K562 (cell line): ENCODE measurements at regions not wholly inside any gene's neighbourhood (a gene's known extent, or its start where the extent isn't known, plus 50 kb on each side); places are given as distances from the start of the nearest gene placed in this dataset.
A peak's percentile ranks its signal among the peaks of the same experiment; 100 is the strongest.

Experiments used
- ATAC-seq: fragments of 200-7000 bp; cut with Tn5 transposase; 3 replicates; pipeline ENCODE4 v1.9.1; 2020; ENCODE audit warnings: moderate library complexity
- BruUV-seq: library from RNA; stranded (reverse); fragments of 400-500 nt; replicated peaks from 2 replicates; lab custom pipeline; 2021; lab: Mats Ljungman, UMichigan
- CTCF ChIA-PET: fragments of 300-600 bp; formaldehyde crosslinking; extraction: SDS; loops from one replicate; lab custom pipeline; 2021; ENCODE audit warnings: low intra/inter-chr PET ratio; lab: Yijun Ruan, JAX
- POLR2A ChIA-PET: fragments of 300-600, 350-650 bp; sonication (Branson Sonifier 250); formaldehyde crosslinking; extraction: SDS; loops from one replicate; lab custom pipeline; 2021; ENCODE audit warnings: antibody characterized with exemption, inconsistent platforms; lab: Yijun Ruan, JAX
- DNase-seq, 4 experiments: peaks; one replicate each; pipeline versions ENCODE4 v3.0.0 to v3.0.0-alpha.2; 2011 to 2018; ENCODE audit warnings: low spot score in 3 of 4, mixed read lengths in 3 of 4; ENCODE audit errors: extremely low read depth in 1 of 4
- FAIRE-seq: peaks from 2 replicates; lab custom pipeline; 2011; peaks lifted over from hg19 to GRCh38; lab: Jason Lieb, UNC
- H2AFZ ChIP-seq: 2 replicates; pipeline ENCODE4 v1.6.0; 2011; ENCODE audit warnings: low read depth, low read length, control low read depth, inconsistent platforms
- H3K27ac ChIP-seq: fragments of 200-600 bp; 3 replicates; pipeline ENCODE4 v1.8.0; 2011; ENCODE audit warnings: low read depth, mild to moderate bottlenecking, control low read depth, inconsistent platforms, low read length, moderate library complexity, mixed read lengths; ENCODE audit errors: extremely low read depth
- H3K27me3 ChIP-seq, 2 experiments: fragments of 300-600 bp in 1 of 2; 2 replicates in 1 of 2; 3 replicates in 1 of 2; pipeline versions ENCODE4 v1.6.0 to v1.8.0; 2011; ENCODE audit warnings: inconsistent platforms in 2 of 2, low read length in 2 of 2, mild to moderate bottlenecking in 1 of 2, mixed read lengths in 1 of 2, moderate library complexity in 1 of 2; ENCODE audit not compliant: control insufficient read depth in 2 of 2, insufficient read depth in 2 of 2
- H3K36me3 ChIP-seq: fragments of 300-600 bp; 3 replicates; pipeline ENCODE4 v1.8.0; 2011; ENCODE audit warnings: mild to moderate bottlenecking, low read length, inconsistent platforms; ENCODE audit not compliant: control insufficient read depth, insufficient read depth
- H3K4me1 ChIP-seq, 2 experiments: fragments of 200-600 bp in 1 of 2; replicated peaks in 1 of 2; 2 replicates in 1 of 2; 3 replicates in 1 of 2; pipeline versions ENCODE4 v1.5.1 to v1.8.0; 2011; ENCODE audit warnings: inconsistent platforms in 2 of 2, low read length in 2 of 2, mild to moderate bottlenecking in 1 of 2, mixed read lengths in 1 of 2, moderate library complexity in 1 of 2; ENCODE audit not compliant: control insufficient read depth in 2 of 2, insufficient read depth in 2 of 2
- H3K4me2 ChIP-seq: 2 replicates; pipeline ENCODE4 v1.6.1; 2011; ENCODE audit warnings: low read length, control low read depth, inconsistent platforms, mixed read lengths; ENCODE audit not compliant: insufficient read depth
- H3K4me3 ChIP-seq: fragments of 200-600 bp; sonication (generic), shearing (Covaris generic); 2 replicates; pipeline ENCODE4 v1.5.1; 2016; ENCODE audit warnings: control low read depth, inconsistent platforms
- H3K79me2 ChIP-seq: fragments of 200-600 bp; 3 replicates; pipeline ENCODE4 v1.8.0; 2011; ENCODE audit warnings: low read length, inconsistent platforms; ENCODE audit not compliant: control insufficient read depth, insufficient read depth
- H3K9ac ChIP-seq, 2 experiments: 2 replicates each; pipeline versions ENCODE4 v1.6.0 to v1.6.1; 2011; ENCODE audit warnings: low read depth in 2 of 2, low read length in 2 of 2, control low read depth in 1 of 2, inconsistent platforms in 1 of 2, mild to moderate bottlenecking in 1 of 2, mixed read lengths in 1 of 2; ENCODE audit not compliant: insufficient read depth in 1 of 2
- H3K9me1 ChIP-seq: one replicate; pipeline ENCODE4 v1.6.0; 2011; ENCODE audit warnings: inconsistent platforms, mild to moderate bottlenecking, low read length, moderate library complexity; ENCODE audit not compliant: control insufficient read depth, insufficient read depth
- H3K9me3 ChIP-seq: replicated peaks from 2 replicates; pipeline ENCODE4 v1.5.1; 2011; ENCODE audit warnings: low read depth, low read length, inconsistent platforms; ENCODE audit not compliant: control insufficient read depth, insufficient read depth
- H4K20me1 ChIP-seq: replicated peaks from 2 replicates; pipeline ENCODE4 v1.6.1; 2011; ENCODE audit warnings: low read length, inconsistent platforms, mixed read lengths; ENCODE audit not compliant: control insufficient read depth, insufficient read depth
- BCLAF1 ChIP-seq, 2 experiments: fragments of 450-650 bp in 1 of 2; IDR thresholded peaks; 2 replicates each; pipeline ENCODE4 v1.6.1; 2011 to 2017; ENCODE audit warnings: low read depth in 2 of 2, antibody characterized with exemption in 1 of 2, borderline replicate concordance in 1 of 2, low read length in 1 of 2, mild to moderate bottlenecking in 1 of 2, mixed read lengths in 1 of 2; ENCODE audit not compliant: control insufficient read depth in 1 of 2
- BRF2 ChIP-seq: IDR thresholded peaks from 3 replicates; pipeline ENCODE4 v1.6.1; 2011; ENCODE audit warnings: borderline replicate concordance, mild to moderate bottlenecking; ENCODE audit not compliant: insufficient read length, insufficient read depth
- CBFA2T3 ChIP-seq: fragments of 450-650 bp; IDR thresholded peaks from 2 replicates; pipeline ENCODE4 v1.6.1; 2017
- CBX2 ChIP-seq: fragments of 200-600 bp; sonication (generic); IDR thresholded peaks from one replicate; pipeline ENCODE4 v1.6.1; 2012; ENCODE audit warnings: mild to moderate bottlenecking, low read length, inconsistent platforms; ENCODE audit not compliant: insufficient read depth, poor library complexity, severe bottlenecking
- CCNT2 ChIP-seq: IDR thresholded peaks from 2 replicates; pipeline ENCODE4 v1.6.1; 2011; ENCODE audit warnings: borderline replicate concordance, low read depth, mild to moderate bottlenecking, moderate library complexity, mixed read lengths, low read length; ENCODE audit not compliant: insufficient read length; ENCODE audit errors: extremely low read depth
- E2F3 ChIP-seq: fragments of 250-450 bp; sonication (Bioruptor Pico); IDR thresholded peaks from 2 replicates; pipeline ENCODE4 v1.4.0; 2020; ENCODE audit warnings: mild to moderate bottlenecking
- ESRRA ChIP-seq: fragments of 450-650 bp; IDR thresholded peaks from 2 replicates; pipeline ENCODE4 v1.6.1; 2014; ENCODE audit warnings: low read depth, mild to moderate bottlenecking, moderate library complexity, borderline replicate concordance
- FOXK2 ChIP-seq, 2 experiments: fragments of 450-650 bp; IDR thresholded peaks in 1 of 2; conservative IDR thresholded peaks in 1 of 2; 2 replicates each; pipeline ENCODE4 v1.6.1; 2016; ENCODE audit warnings: low read depth in 2 of 2, mild to moderate bottlenecking in 1 of 2
- MED1 ChIP-seq: sonication (generic); formaldehyde crosslinking; IDR thresholded peaks from 2 replicates; pipeline ENCODE4 v1.8.1; 2023; ENCODE audit warnings: missing genetic modification reagents, borderline replicate concordance
- YY1 ChIP-seq, 3 experiments: IDR thresholded peaks; 2 replicates each; pipeline ENCODE4 v1.6.1; 2011; ENCODE audit warnings: low read length in 2 of 3, mild to moderate bottlenecking in 2 of 3, moderate library complexity in 2 of 3, borderline replicate concordance in 1 of 3, control low read depth in 1 of 3, low read depth in 1 of 3; ENCODE audit not compliant: insufficient read depth in 3 of 3, insufficient replicate concordance in 2 of 3, control insufficient read depth in 1 of 3, insufficient read length in 1 of 3; ENCODE audit errors: extremely low read depth in 1 of 3
- ZNF695 ChIP-seq: fragments of 450-650 bp; formaldehyde crosslinking; IDR thresholded peaks from 2 replicates; pipeline ENCODE4 v1.4.0; 2020; ENCODE audit warnings: mild to moderate bottlenecking, moderate library complexity
- WGBS: fragments of 100-300 bp; shearing (Covaris generic); methylation state at CpG from one replicate; pipeline ENCODE4 v1.1.6; 2016; ENCODE audit warnings: low coverage, mixed read lengths; ENCODE audit not compliant: insufficient coverage; ENCODE audit errors: missing lambda C conversion rate; 5-methylcytosine and 5-hydroxymethylcytosine counted together
- in situ Hi-C: fragments of 300-500 bp; cut with MboI; formaldehyde crosslinking; loops from 4 replicates; pipeline ENCODE4 v1.15.0; 2018; ENCODE audit warnings: inconsistent platforms, mixed read lengths
- intact Hi-C: fragments of 100-400 bp; cut with micrococcal nuclease; formaldehyde crosslinking; loops from 2 replicates; pipeline ENCODE4 v1.14.2; 2022

GRCh38 chr2:4175343-4175742 is 472.0 kb downstream of the DCDC2C start:
- Histone ChIP-seq H3K9me3 (no peaks in the 10 kb centered on the region; the same call in 1 of the 2 replicates), H4K20me1 (no peaks in the 10 kb centered on the region), H3K79me2 (no peaks in the 10 kb centered on the region), H2AFZ (no peak overlapping the region), H3K36me3 (no peaks in the 10 kb centered on the region), H3K4me2 (no peak overlapping the region), H3K27me3 (no peaks in the 10 kb centered on the region), H3K9ac (no peak overlapping the region), H3K4me1 (no peaks in the 10 kb centered on the region), H3K4me3 (no peak overlapping the region), H3K27ac (no peak overlapping the region), H3K9me1 (no peaks in the 10 kb centered on the region)
- in situ Hi-C loops (no loop called here), intact Hi-C loops (no loop called here)
- no peak for ATAC-seq
- no peak for FAIRE-seq
- CTCF ChIA-PET: no interaction called here
- BruUV-seq: no TSS peak
- no peak for DNase-seq
- TF ChIP-seq ESRRA (peak; percentile 67), CBX2 (no peak)
- POLR2A ChIA-PET: interaction anchor here (0.7 kb wide), 1 partner anchor 1091 kb away, joined by 3 read pairs; no protein-coding TSS in a partner anchor
- 8% methylated on average over 2 of the region's 3 CpGs for WGBS

- H3K79me2 ChIP-seq: no peaks in the 10 kb centered on the region
- H3K4me2 ChIP-seq: no peak overlapping the region
- in situ Hi-C loops: no loop called here
- H3K9ac ChIP-seq: no peak overlapping the region
- no peaks in the 10 kb centered on the region for H4K20me1 ChIP-seq
- no peak overlapping the region for H2AFZ ChIP-seq
- H3K4me1 ChIP-seq: no peaks in the 10 kb centered on the region
- H3K36me3 ChIP-seq: no peaks in the 10 kb centered on the region
- 0% methylated on average over 2 of the region's 2 CpGs for WGBS
- BruUV-seq: no TSS peak
- ATAC-seq (no peak), DNase-seq (no peak), FAIRE-seq (no peak)
- ChIA-PET POLR2A (no interaction called here), CTCF (no interaction called here)
- H3K9me3 ChIP-seq: no peaks in the 10 kb centered on the region
- intact Hi-C loops: no loop called here
- no peaks in the 10 kb centered on the region for H3K27me3 ChIP-seq
- H3K27ac ChIP-seq: no peak overlapping the region
- no peaks in the 10 kb centered on the region for H3K9me1 ChIP-seq
- no peak overlapping the region for H3K4me3 ChIP-seq
- no peak for TF ChIP-seq CBFA2T3
- TF ChIP-seq BCLAF1 (IDR thresholded peaks at IDR 0.05; ENCODE audit: borderline replicate concordance in 1 of 2, control insufficient read depth in 1 of 2, low read depth in 2 of 2, low read length in 1 of 2): no peak
- TF ChIP-seq E2F3 (CRISPR knock-in tag): no peak
- no peak for TF ChIP-seq CCNT2
- TF ChIP-seq ZNF695 (CRISPR knock-in tag): no peak
- TF ChIP-seq MED1: no peak
- TF ChIP-seq YY1 (IDR thresholded peaks at IDR 0.05; ENCODE audit: borderline replicate concordance in 1 of 3, control insufficient read depth in 1 of 3, extremely low read depth in 1 of 3, insufficient read depth in 3 of 3, insufficient read length in 1 of 3, insufficient replicate concordance in 2 of 3, low read depth in 1 of 3, low read length in 2 of 3): no peak
- no peak for TF ChIP-seq BRF2
- TF ChIP-seq FOXK2 (conservative IDR thresholded peaks at IDR 0.05 in 1 of 2, IDR thresholded peaks at IDR 0.05 in 1 of 2; ENCODE audit: low read depth in 2 of 2): no peak
Observed at GRCh38 chr2:4180631-4181030, 477.3 kb downstream of the DCDC2C start.
